WTC11 (cell line): ENCODE measurements at regions not wholly inside any gene's neighbourhood (a gene's known extent, or its start where the extent isn't known, plus 50 kb on each side); places are given as distances from the start of the nearest gene placed in this dataset.

Experiments
- ATAC-seq: fragments of 200-7000 bp; cut with Tn5 transposase; 2 replicates; pipeline ENCODE4 v1.10.0; 2021; ENCODE audit warnings: mild to moderate bottlenecking, moderate library complexity
- CTCF ChIA-PET: fragments of 300-600 bp; sonication (Branson Sonifier 250); formaldehyde crosslinking; loops from one replicate; lab custom pipeline; 2021; ENCODE audit warnings: antibody characterized with exemption; lab: Charles Lee
- POLR2A ChIA-PET: fragments of 350-600 bp; sonication (Branson Sonifier 250); formaldehyde crosslinking; loops from one replicate; lab custom pipeline; 2021; ENCODE audit warnings: antibody characterized with exemption; lab: Charles Lee
- DNase-seq: peaks from one replicate; pipeline ENCODE4 v3.0.0; 2021; ENCODE audit warnings: low spot score
- H3K27ac Mint-ChIP-seq: 2 replicates; pipeline ENCODE4 v1.8.0; 2021; ENCODE audit warnings: mixed read lengths
- H3K27me3 Mint-ChIP-seq: 2 replicates; pipeline ENCODE4 v1.8.0; 2021; ENCODE audit warnings: low read depth, mild to moderate bottlenecking, moderate library complexity, mixed read lengths
- H3K36me3 Mint-ChIP-seq: 2 replicates; pipeline ENCODE4 v1.8.0; 2021; ENCODE audit warnings: mixed read lengths
- H3K4me1 Mint-ChIP-seq: 2 replicates; pipeline ENCODE4 v1.8.0; 2022; ENCODE audit warnings: mixed read lengths
- H3K4me3 Mint-ChIP-seq: 2 replicates; pipeline ENCODE4 v1.8.0; 2021; ENCODE audit warnings: mild to moderate bottlenecking, moderate library complexity, mixed read lengths
- H3K9me3 Mint-ChIP-seq: 2 replicates; pipeline ENCODE4 v1.8.0; 2021; ENCODE audit warnings: mixed read lengths
- AR ChIP-seq: fragments of 250-450 bp; sonication (Bioruptor Pico); IDR thresholded peaks from 2 replicates; pipeline ENCODE4 v1.9.0; 2021; ENCODE audit warnings: mild to moderate bottlenecking
- CTCF ChIP-seq: fragments of 200-600 bp; IDR thresholded peaks from 2 replicates; pipeline ENCODE4 v1.8.0; 2022; ENCODE audit warnings: antibody characterized with exemption
- E2F5 ChIP-seq: sonication (generic); formaldehyde crosslinking; IDR thresholded peaks from 2 replicates; pipeline ENCODE4 v1.8.1; 2022; ENCODE audit warnings: mild to moderate bottlenecking, moderate library complexity, missing genetic modification reagents
- EMX1 ChIP-seq: fragments of 250-450 bp; sonication (Bioruptor Pico); IDR thresholded peaks from 2 replicates; pipeline ENCODE4 v1.8.0; 2021; ENCODE audit warnings: mild to moderate bottlenecking
- ETV6 ChIP-seq: sonication (generic); formaldehyde crosslinking; IDR thresholded peaks from 2 replicates; pipeline ENCODE4 v1.8.1; 2022; ENCODE audit warnings: mild to moderate bottlenecking, missing genetic modification reagents
- FOXJ3 ChIP-seq: sonication (generic); formaldehyde crosslinking; IDR thresholded peaks from 2 replicates; pipeline ENCODE4 v1.9.0; 2021; ENCODE audit warnings: missing genetic modification reagents, mild to moderate bottlenecking, borderline replicate concordance
- FOXK1 ChIP-seq: sonication (generic); formaldehyde crosslinking; IDR thresholded peaks from 2 replicates; pipeline ENCODE4 v1.8.0; 2022; ENCODE audit warnings: mild to moderate bottlenecking, moderate library complexity, missing genetic modification reagents
- FOXP4 ChIP-seq: sonication (generic); formaldehyde crosslinking; IDR thresholded peaks from 2 replicates; pipeline ENCODE4 v1.8.0; 2022; ENCODE audit warnings: mild to moderate bottlenecking, missing genetic modification reagents
- GABPB1 ChIP-seq: sonication (generic); formaldehyde crosslinking; IDR thresholded peaks from 2 replicates; pipeline ENCODE4 v1.8.1; 2023; ENCODE audit warnings: mild to moderate bottlenecking, missing genetic modification reagents
- GRHL2 ChIP-seq: fragments of 250-450 bp; sonication (Bioruptor Pico); IDR thresholded peaks from 2 replicates; pipeline ENCODE4 v1.8.0; 2022; ENCODE audit warnings: mild to moderate bottlenecking, moderate library complexity; ENCODE audit not compliant: insufficient replicate concordance, severe bottlenecking
- JUN ChIP-seq: sonication (generic); formaldehyde crosslinking; IDR thresholded peaks from 2 replicates; pipeline ENCODE4 v1.8.0; 2023; ENCODE audit warnings: mild to moderate bottlenecking, missing genetic modification reagents
- NFE2L1 ChIP-seq: sonication (generic); formaldehyde crosslinking; IDR thresholded peaks from 2 replicates; pipeline ENCODE4 v1.8.1; 2023; ENCODE audit warnings: missing genetic modification reagents
- SP1 ChIP-seq: sonication (generic); formaldehyde crosslinking; conservative IDR thresholded peaks from 2 replicates; pipeline ENCODE4 v1.8.1; 2022; ENCODE audit warnings: missing genetic modification reagents
- STAT6 ChIP-seq: sonication (generic); formaldehyde crosslinking; conservative IDR thresholded peaks from 2 replicates; pipeline ENCODE4 v1.8.1; 2023; ENCODE audit warnings: mild to moderate bottlenecking, low read depth, missing genetic modification reagents, moderate library complexity
- TEAD1 ChIP-seq: sonication (generic); formaldehyde crosslinking; IDR thresholded peaks from 2 replicates; pipeline ENCODE4 v1.8.0; 2022; ENCODE audit warnings: mild to moderate bottlenecking, missing genetic modification reagents
- USF2 ChIP-seq: sonication (generic); formaldehyde crosslinking; IDR thresholded peaks from 2 replicates; pipeline ENCODE4 v1.8.1; 2023; ENCODE audit warnings: mild to moderate bottlenecking, missing genetic modification reagents, moderate library complexity
- ZBTB21 ChIP-seq: sonication (generic); formaldehyde crosslinking; IDR thresholded peaks from 2 replicates; pipeline ENCODE4 v1.8.1; 2023; ENCODE audit warnings: mild to moderate bottlenecking, missing genetic modification reagents, borderline replicate concordance
- ZBTB43 ChIP-seq: sonication (generic); formaldehyde crosslinking; IDR thresholded peaks from 2 replicates; pipeline ENCODE4 v1.8.1; 2023; ENCODE audit warnings: mild to moderate bottlenecking, missing genetic modification reagents
- ZNF232 ChIP-seq: sonication (generic); formaldehyde crosslinking; IDR thresholded peaks from 2 replicates; pipeline ENCODE4 v1.8.0; 2022; ENCODE audit warnings: mild to moderate bottlenecking, missing genetic modification reagents
- ZNF416 ChIP-seq: fragments of 250-450 bp; sonication (Bioruptor Pico); IDR thresholded peaks from 2 replicates; pipeline ENCODE4 v1.9.0; 2021; ENCODE audit warnings: mild to moderate bottlenecking, inconsistent platforms

GRCh38 chr4:37040816-37041215 is 203.7 kb upstream of the NWD2 start:
- no peak overlapping the region for H3K4me3 Mint-ChIP-seq
- CTCF ChIA-PET = no interaction called here
- TF ChIP-seq FOXP4 (CRISPR knock-in tag) = no peak
- TF ChIP-seq FOXJ3 (CRISPR knock-in tag) = no peak
- TF ChIP-seq CTCF = no peak
- TF ChIP-seq USF2 (CRISPR knock-in tag) = no peak
- no peak for TF ChIP-seq JUN (CRISPR knock-in tag)
- no peak for TF ChIP-seq ZNF416
- TF ChIP-seq FOXK1 (CRISPR knock-in tag) = no peak
- no peak for TF ChIP-seq EMX1 (CRISPR knock-in tag)
- TF ChIP-seq GABPB1 (CRISPR knock-in tag) = no peak
- no peak for TF ChIP-seq E2F5 (CRISPR knock-in tag)
- no peak for TF ChIP-seq ZNF232
- no peak for TF ChIP-seq NFE2L1
- no peak for TF ChIP-seq AR (CRISPR knock-in tag)
- TF ChIP-seq ZBTB21 (CRISPR knock-in tag) = no peak
- no peak for TF ChIP-seq ZBTB43 (CRISPR knock-in tag)
- TF ChIP-seq ETV6 (CRISPR knock-in tag) = no peak
- no peak for TF ChIP-seq SP1 (CRISPR knock-in tag)
- H3K27me3 Mint-ChIP-seq = no peaks in the 10 kb centered on the region
- POLR2A ChIA-PET = no interaction called here
- no peak overlapping the region for H3K27ac Mint-ChIP-seq
- H3K4me1 Mint-ChIP-seq = no peaks in the 10 kb centered on the region; the same call in 1 of the 2 replicates
- peaks cover 13% of the 10 kb centered on the region for H3K9me3 Mint-ChIP-seq
- DNase-seq (no peak), ATAC-seq (no peak)
- peaks cover 5% of the 10 kb centered on the region for H3K36me3 Mint-ChIP-seq

GRCh38 chr4:37043342-37043741 is 201.2 kb upstream of the NWD2 start:
- no peak for ATAC-seq
- DNase-seq = no peak
- Mint-ChIP-seq H3K36me3 (no peaks in the 10 kb centered on the region; the same call in 1 of the 2 replicates), H3K4me1 (no peaks in the 10 kb centered on the region; the same call in 1 of the 2 replicates), H3K4me3 (no peak overlapping the region), H3K27ac (no peak overlapping the region), H3K9me3 (peaks cover 14% of the 10 kb centered on the region), H3K27me3 (no peaks in the 10 kb centered on the region)
- CTCF ChIA-PET = no interaction called here
- POLR2A ChIA-PET = no interaction called here
- no peak for TF ChIP-seq STAT6 (CRISPR knock-in tag)
- no peak for TF ChIP-seq TEAD1 (CRISPR knock-in tag)
- TF ChIP-seq GRHL2 (CRISPR knock-in tag) = no peak
